B cell (primary cell): ENCODE measurements at regions not wholly inside any gene's neighbourhood (a gene's known extent, or its start where the extent isn't known, plus 50 kb on each side); places are given as distances from the start of the nearest gene placed in this dataset.

Experiments
- EZH2 ChIP-seq: IDR thresholded peaks from 2 replicates; pipeline ENCODE4 v1.6.1; 2012; ENCODE audit warnings: borderline replicate concordance, low read depth, mild to moderate bottlenecking, moderate library complexity, low read length; ENCODE audit not compliant: insufficient read depth, poor library complexity, severe bottlenecking
- TF ChIP-seq, protein P1 (sequence below): fragments of 200-600 bp; IDR thresholded peaks from one replicate; pipeline ENCODE4 v1.8.0; 2022; ENCODE audit warnings: antibody characterized with exemption, mild to moderate bottlenecking

DNA sequence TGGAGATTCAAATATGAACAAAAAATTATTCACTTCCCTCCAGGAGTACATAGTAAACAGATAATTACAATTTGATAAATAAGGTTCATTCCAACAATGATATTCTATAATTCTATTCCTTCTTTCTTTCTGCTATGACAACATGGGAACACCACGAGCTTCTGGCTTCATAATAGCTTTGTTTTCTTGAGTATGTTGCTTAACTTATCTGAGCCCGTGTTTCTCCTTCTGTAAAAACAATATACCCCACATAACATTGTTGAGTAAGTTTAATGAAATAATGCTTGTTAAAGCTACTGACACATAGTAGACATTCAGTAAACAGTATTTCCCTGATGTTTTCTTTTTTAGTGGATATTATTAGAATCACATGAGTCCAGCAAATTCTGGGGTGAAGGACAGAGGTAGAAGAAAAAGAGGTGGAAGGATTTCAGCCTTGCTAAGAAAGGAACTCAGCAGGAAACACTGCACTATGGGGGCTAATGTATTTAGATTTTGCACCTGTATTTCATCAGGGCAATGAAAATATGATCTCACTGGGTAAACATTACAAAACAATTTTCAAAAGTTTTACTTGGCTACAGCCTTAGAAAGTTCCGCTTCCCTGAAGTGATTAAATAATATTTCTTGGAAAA is 430.8 kb upstream of the C1orf87 start:
- no peak for TF ChIP-seq EZH2
- TF ChIP-seq, protein P1, sequence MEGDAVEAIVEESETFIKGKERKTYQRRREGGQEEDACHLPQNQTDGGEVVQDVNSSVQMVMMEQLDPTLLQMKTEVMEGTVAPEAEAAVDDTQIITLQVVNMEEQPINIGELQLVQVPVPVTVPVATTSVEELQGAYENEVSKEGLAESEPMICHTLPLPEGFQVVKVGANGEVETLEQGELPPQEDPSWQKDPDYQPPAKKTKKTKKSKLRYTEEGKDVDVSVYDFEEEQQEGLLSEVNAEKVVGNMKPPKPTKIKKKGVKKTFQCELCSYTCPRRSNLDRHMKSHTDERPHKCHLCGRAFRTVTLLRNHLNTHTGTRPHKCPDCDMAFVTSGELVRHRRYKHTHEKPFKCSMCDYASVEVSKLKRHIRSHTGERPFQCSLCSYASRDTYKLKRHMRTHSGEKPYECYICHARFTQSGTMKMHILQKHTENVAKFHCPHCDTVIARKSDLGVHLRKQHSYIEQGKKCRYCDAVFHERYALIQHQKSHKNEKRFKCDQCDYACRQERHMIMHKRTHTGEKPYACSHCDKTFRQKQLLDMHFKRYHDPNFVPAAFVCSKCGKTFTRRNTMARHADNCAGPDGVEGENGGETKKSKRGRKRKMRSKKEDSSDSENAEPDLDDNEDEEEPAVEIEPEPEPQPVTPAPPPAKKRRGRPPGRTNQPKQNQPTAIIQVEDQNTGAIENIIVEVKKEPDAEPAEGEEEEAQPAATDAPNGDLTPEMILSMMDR, result no peak
